WTC11 (cell line): ENCODE measurements at regions not wholly inside any gene's neighbourhood (a gene's known extent, or its start where the extent isn't known, plus 50 kb on each side); places are given as distances from the start of the nearest gene placed in this dataset.

ENCODE experiments used
- ATAC-seq: fragments of 200-7000 bp; cut with Tn5 transposase; 2 replicates; pipeline ENCODE4 v1.10.0; 2021; ENCODE audit warnings: mild to moderate bottlenecking, moderate library complexity
- CTCF ChIA-PET: fragments of 300-600 bp; sonication (Branson Sonifier 250); formaldehyde crosslinking; loops from one replicate; lab custom pipeline; 2021; ENCODE audit warnings: antibody characterized with exemption; lab: Charles Lee
- POLR2A ChIA-PET: fragments of 350-600 bp; sonication (Branson Sonifier 250); formaldehyde crosslinking; loops from one replicate; lab custom pipeline; 2021; ENCODE audit warnings: antibody characterized with exemption; lab: Charles Lee
- DNase-seq: peaks from one replicate; pipeline ENCODE4 v3.0.0; 2021; ENCODE audit warnings: low spot score
- H3K27ac Mint-ChIP-seq: 2 replicates; pipeline ENCODE4 v1.8.0; 2021; ENCODE audit warnings: mixed read lengths
- H3K27me3 Mint-ChIP-seq: 2 replicates; pipeline ENCODE4 v1.8.0; 2021; ENCODE audit warnings: low read depth, mild to moderate bottlenecking, moderate library complexity, mixed read lengths
- H3K36me3 Mint-ChIP-seq: 2 replicates; pipeline ENCODE4 v1.8.0; 2021; ENCODE audit warnings: mixed read lengths
- H3K4me1 Mint-ChIP-seq: 2 replicates; pipeline ENCODE4 v1.8.0; 2022; ENCODE audit warnings: mixed read lengths
- H3K4me3 Mint-ChIP-seq: 2 replicates; pipeline ENCODE4 v1.8.0; 2021; ENCODE audit warnings: mild to moderate bottlenecking, moderate library complexity, mixed read lengths
- H3K9me3 Mint-ChIP-seq: 2 replicates; pipeline ENCODE4 v1.8.0; 2021; ENCODE audit warnings: mixed read lengths
- AFF4 ChIP-seq: sonication (generic); formaldehyde crosslinking; IDR thresholded peaks from 2 replicates; pipeline ENCODE4 v1.8.1; 2023; ENCODE audit warnings: mild to moderate bottlenecking, missing genetic modification reagents, borderline replicate concordance
- ATF1 ChIP-seq: sonication (generic); formaldehyde crosslinking; IDR thresholded peaks from 2 replicates; pipeline ENCODE4 v1.8.1; 2023; ENCODE audit warnings: mild to moderate bottlenecking, moderate library complexity, missing genetic modification reagents
- CREB1 ChIP-seq: sonication (generic); formaldehyde crosslinking; IDR thresholded peaks from 2 replicates; pipeline ENCODE4 v1.8.0; 2023; ENCODE audit warnings: mild to moderate bottlenecking, missing genetic modification reagents
- ELF4 ChIP-seq: sonication (generic); formaldehyde crosslinking; IDR thresholded peaks from 2 replicates; pipeline ENCODE4 v1.8.1; 2022; ENCODE audit warnings: low read depth, mild to moderate bottlenecking, moderate library complexity, missing genetic modification reagents
- EMX1 ChIP-seq: fragments of 250-450 bp; sonication (Bioruptor Pico); IDR thresholded peaks from 2 replicates; pipeline ENCODE4 v1.8.0; 2021; ENCODE audit warnings: mild to moderate bottlenecking
- ESRRA ChIP-seq: sonication (generic); formaldehyde crosslinking; IDR thresholded peaks from 2 replicates; pipeline ENCODE4 v1.8.1; 2022; ENCODE audit warnings: mild to moderate bottlenecking, missing genetic modification reagents, borderline replicate concordance
- ETV6 ChIP-seq: sonication (generic); formaldehyde crosslinking; IDR thresholded peaks from 2 replicates; pipeline ENCODE4 v1.8.1; 2022; ENCODE audit warnings: mild to moderate bottlenecking, missing genetic modification reagents
- JUN ChIP-seq: sonication (generic); formaldehyde crosslinking; IDR thresholded peaks from 2 replicates; pipeline ENCODE4 v1.8.0; 2023; ENCODE audit warnings: mild to moderate bottlenecking, missing genetic modification reagents
- MAX ChIP-seq: sonication (generic); formaldehyde crosslinking; IDR thresholded peaks from 2 replicates; pipeline ENCODE4 v1.8.0; 2022; ENCODE audit warnings: mild to moderate bottlenecking, missing genetic modification reagents
- NFATC4 ChIP-seq: fragments of 250-450 bp; sonication (Bioruptor Pico); IDR thresholded peaks from 2 replicates; pipeline ENCODE4 v1.9.0; 2021; ENCODE audit warnings: mild to moderate bottlenecking
- OVOL2 ChIP-seq: fragments of 250-450 bp; sonication (Bioruptor Pico); IDR thresholded peaks from 2 replicates; pipeline ENCODE4 v1.9.0; 2021; ENCODE audit warnings: mild to moderate bottlenecking, borderline replicate concordance
- PREB ChIP-seq: sonication (generic); formaldehyde crosslinking; IDR thresholded peaks from 2 replicates; pipeline ENCODE4 v1.8.1; 2022; ENCODE audit warnings: mild to moderate bottlenecking, missing genetic modification reagents, moderate library complexity, borderline replicate concordance
- SMAD3 ChIP-seq: sonication (generic); formaldehyde crosslinking; IDR thresholded peaks from 2 replicates; pipeline ENCODE4 v1.8.0; 2022; ENCODE audit warnings: missing genetic modification reagents, mild to moderate bottlenecking, borderline replicate concordance
- SP1 ChIP-seq: sonication (generic); formaldehyde crosslinking; conservative IDR thresholded peaks from 2 replicates; pipeline ENCODE4 v1.8.1; 2022; ENCODE audit warnings: missing genetic modification reagents
- TCF7 ChIP-seq: sonication (generic); formaldehyde crosslinking; IDR thresholded peaks from 2 replicates; pipeline ENCODE4 v1.8.0; 2022; ENCODE audit warnings: mild to moderate bottlenecking, low read depth, missing genetic modification reagents, moderate library complexity
- ZNF396 ChIP-seq: fragments of 250-450 bp; sonication (Bioruptor Pico); IDR thresholded peaks from 2 replicates; pipeline ENCODE4 v1.8.0; 2021; ENCODE audit warnings: mild to moderate bottlenecking, moderate library complexity, borderline replicate concordance
- TF ChIP-seq, protein P1 (sequence below): sonication (generic); formaldehyde crosslinking; IDR thresholded peaks from 2 replicates; pipeline ENCODE4 v1.8.1; 2022; ENCODE audit warnings: mild to moderate bottlenecking, moderate library complexity, missing genetic modification reagents
- TF ChIP-seq, protein P2 (sequence below): sonication (generic); formaldehyde crosslinking; IDR thresholded peaks from 2 replicates; pipeline ENCODE4 v1.8.1; 2023; ENCODE audit warnings: mild to moderate bottlenecking, missing genetic modification reagents, moderate library complexity
- TF ChIP-seq, protein P3 (sequence below): fragments of 250-450 bp; sonication (Bioruptor Pico); conservative IDR thresholded peaks from 2 replicates; pipeline ENCODE4 v1.9.0; 2021; ENCODE audit warnings: mild to moderate bottlenecking

DNA sequence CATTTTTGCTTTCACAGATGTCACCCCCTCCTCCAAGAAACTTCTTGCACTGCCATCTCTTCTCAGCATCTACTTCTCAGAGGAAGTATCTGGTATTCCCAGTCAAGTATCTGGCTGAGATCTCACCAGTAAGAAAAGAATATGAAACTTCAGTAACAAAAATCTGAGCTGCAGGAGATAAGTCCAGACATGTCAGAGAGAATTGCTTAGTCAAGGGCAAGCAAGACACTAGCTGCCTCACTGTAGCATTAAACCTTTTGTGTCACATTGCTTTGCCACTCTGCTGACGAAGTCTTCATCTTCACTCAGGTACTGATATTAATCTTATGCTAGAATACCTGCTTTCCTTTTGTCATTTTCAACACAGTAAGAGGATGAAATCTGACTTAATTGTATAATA is 70.6 kb upstream of the ZC3H12C start:
- DNase-seq, result no peak
- no peak for ATAC-seq
- Mint-ChIP-seq H3K27ac (no peak overlapping the region; the same call in 1 of the 2 replicates), H3K4me3 (no peak overlapping the region), H3K27me3 (no peaks in the 10 kb centered on the region), H3K36me3 (no peaks in the 10 kb centered on the region)
- ChIA-PET CTCF (no interaction called here), POLR2A (no interaction called here)
- TF ChIP-seq MAX (CRISPR knock-in tag) (no peak), EMX1 (CRISPR knock-in tag) (no peak), ELF4 (CRISPR knock-in tag) (no peak), SMAD3 (CRISPR knock-in tag) (no peak), CREB1 (CRISPR knock-in tag) (no peak), OVOL2 (CRISPR knock-in tag) (no peak), PREB (no peak), NFATC4 (CRISPR knock-in tag) (no peak), TCF7 (no peak), AFF4 (CRISPR knock-in tag) (no peak), ETV6 (no peak), SP1 (CRISPR knock-in tag) (no peak), ATF1 (CRISPR knock-in tag) (no peak), ZNF396 (CRISPR knock-in tag) (no peak), ESRRA (CRISPR knock-in tag) (no peak), JUN (CRISPR knock-in tag) (no peak)
- TF ChIP-seq, protein P1, sequence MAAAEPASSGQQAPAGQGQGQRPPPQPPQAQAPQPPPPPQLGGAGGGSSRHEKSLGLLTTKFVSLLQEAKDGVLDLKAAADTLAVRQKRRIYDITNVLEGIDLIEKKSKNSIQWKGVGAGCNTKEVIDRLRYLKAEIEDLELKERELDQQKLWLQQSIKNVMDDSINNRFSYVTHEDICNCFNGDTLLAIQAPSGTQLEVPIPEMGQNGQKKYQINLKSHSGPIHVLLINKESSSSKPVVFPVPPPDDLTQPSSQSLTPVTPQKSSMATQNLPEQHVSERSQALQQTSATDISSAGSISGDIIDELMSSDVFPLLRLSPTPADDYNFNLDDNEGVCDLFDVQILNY (CRISPR knock-in tag), result no peak
- TF ChIP-seq, protein P2, sequence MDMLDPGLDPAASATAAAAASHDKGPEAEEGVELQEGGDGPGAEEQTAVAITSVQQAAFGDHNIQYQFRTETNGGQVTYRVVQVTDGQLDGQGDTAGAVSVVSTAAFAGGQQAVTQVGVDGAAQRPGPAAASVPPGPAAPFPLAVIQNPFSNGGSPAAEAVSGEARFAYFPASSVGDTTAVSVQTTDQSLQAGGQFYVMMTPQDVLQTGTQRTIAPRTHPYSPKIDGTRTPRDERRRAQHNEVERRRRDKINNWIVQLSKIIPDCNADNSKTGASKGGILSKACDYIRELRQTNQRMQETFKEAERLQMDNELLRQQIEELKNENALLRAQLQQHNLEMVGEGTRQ (CRISPR knock-in tag), result no peak
- TF ChIP-seq, protein P3, sequence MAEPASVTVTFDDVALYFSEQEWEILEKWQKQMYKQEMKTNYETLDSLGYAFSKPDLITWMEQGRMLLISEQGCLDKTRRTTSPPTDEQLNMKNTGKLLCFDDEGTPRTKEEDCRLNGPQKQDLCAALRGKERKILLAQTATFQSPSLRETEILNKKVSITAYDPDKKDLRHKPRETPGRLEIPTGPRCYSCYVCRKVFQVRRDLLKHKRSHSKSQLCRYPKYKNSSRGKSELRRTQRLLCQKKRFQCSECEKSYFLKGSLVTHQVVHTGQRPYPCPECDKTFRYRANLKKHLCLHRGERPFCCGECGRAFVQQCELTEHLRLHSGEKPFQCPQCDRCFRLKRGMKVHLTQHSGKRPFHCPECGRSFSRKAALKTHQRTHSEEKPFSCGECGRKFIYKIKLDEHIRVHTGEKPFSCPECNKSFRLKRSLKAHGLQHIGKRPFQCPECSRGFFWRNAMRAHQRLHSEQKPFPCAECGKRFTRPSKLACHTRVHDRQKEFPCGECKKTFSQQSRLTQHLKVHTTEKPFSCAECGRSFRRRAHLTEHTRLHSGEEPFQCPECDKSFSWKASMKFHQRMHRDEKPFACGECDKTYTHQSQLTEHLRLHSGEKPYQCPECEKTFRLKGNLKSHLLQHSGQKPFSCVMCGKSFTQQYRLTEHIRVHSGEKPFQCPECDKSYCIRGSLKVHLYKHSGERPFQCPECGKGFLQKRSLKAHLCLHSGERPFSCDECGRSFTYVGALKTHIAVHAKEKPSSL (CRISPR knock-in tag), result no peak
- TF ChIP-seq, all 79 proteins: peak for 0
- Mint-ChIP-seq H3K4me1 (peaks cover 10% of the 10 kb centered on the region; the same call in 1 of the 2 replicates), H3K9me3 (no peaks in the 10 kb centered on the region)
